ENCODE measurements at regions not wholly inside any gene's neighbourhood (a gene's known extent, or its start where the extent isn't known, plus 50 kb on each side); places are given as distances from the start of the nearest gene placed in this dataset.

- 95 to 98% (median 97%) methylated on average over 2 of the region's 2 CpGs for WGBS, 4 donors
- no peak overlapping the region for H3K27ac ChIP-seq
These were observed 363.1 kb downstream of the HINT1 start for GRCh38 chr5:130801963-130802362.

GRCh38 chr5:130799015-130799414, 366.0 kb downstream of the HINT1 start:
- Histone ChIP-seq H3K4me3 (no peak overlapping the region), H3K9me3 (replicated peaks in 1 of 3) (no peaks in the 10 kb centered on the region), H3K4me1 (replicated peaks in 1 of 2) (no peaks in the 10 kb centered on the region), H3K27ac (no peak overlapping the region), H3K36me3 (replicated peaks in 1 of 2) (no peaks in the 10 kb centered on the region), H3K27me3 (no peaks in the 10 kb centered on the region)
- TF ChIP-seq CTCF (IDR thresholded peaks at IDR 0.05) (no peak), POLR2A (IDR thresholded peaks at IDR 0.05) (no peak)
- DNase-seq: no peak
- intact Hi-C loops (cut with DNase I): no loop called here

More at GRCh38 chr5:130801963-130802362, 363.1 kb downstream of the HINT1 start:
- intact Hi-C loops (cut with DNase I): no loop called here
- Histone ChIP-seq H3K4me1 (replicated peaks in 1 of 2) (no peaks in the 10 kb centered on the region), H3K36me3 (replicated peaks in 1 of 2) (no peaks in the 10 kb centered on the region), H3K9me3 (replicated peaks in 1 of 3) (no peaks in the 10 kb centered on the region), H3K27me3 (no peaks in the 10 kb centered on the region), H3K4me3 (no peak overlapping the region)
- TF ChIP-seq CTCF (IDR thresholded peaks at IDR 0.05) (no peak), POLR2A (IDR thresholded peaks at IDR 0.05) (no peak)
- no peak for DNase-seq

GRCh38 chr5:130797303-130797702, 367.8 kb downstream of the HINT1 start:
- Histone ChIP-seq H3K4me3 (no peak overlapping the region), H3K27me3 (no peaks in the 10 kb centered on the region), H3K27ac (no peak overlapping the region), H3K4me1 (replicated peaks in 1 of 2) (no peaks in the 10 kb centered on the region), H3K9me3 (replicated peaks in 1 of 3) (no peaks in the 10 kb centered on the region), H3K36me3 (replicated peaks in 1 of 2) (no peaks in the 10 kb centered on the region)
- 61 to 78% (median 68%) methylated on average over 3 of the region's 3 CpGs for WGBS, 4 donors
- no peak for TF ChIP-seq POLR2A (IDR thresholded peaks at IDR 0.05)
- TF ChIP-seq CTCF (IDR thresholded peaks at IDR 0.05): no peak
- no peak for DNase-seq
- intact Hi-C loops (cut with DNase I): no loop called here

DNA sequence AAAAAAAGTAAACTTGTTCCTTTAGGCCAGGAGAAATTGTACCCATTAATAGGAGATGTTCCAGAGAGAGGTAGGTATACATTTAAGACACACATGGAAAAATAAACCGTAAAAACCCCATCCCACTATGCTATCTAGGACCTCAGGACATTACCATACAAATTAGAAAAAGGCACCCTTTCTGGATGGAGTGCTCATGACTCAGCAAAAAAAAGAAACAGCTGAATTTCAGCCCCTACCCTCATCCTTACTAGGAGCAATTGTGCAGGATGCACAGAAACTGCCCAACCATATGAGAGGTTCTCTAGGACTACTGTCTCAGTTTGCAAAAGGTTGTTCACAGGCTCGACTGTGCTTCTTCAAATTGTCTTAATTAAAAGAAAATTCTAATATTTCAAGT, 368.2 kb downstream of the HINT1 start:
- WGBS, 4 donors: 63 to 75% (median 74%) methylated on average over 2 of the region's 2 CpGs
- H3K4me1 ChIP-seq (replicated peaks in 1 of 2): no peaks in the 10 kb centered on the region
- TF ChIP-seq CTCF (IDR thresholded peaks at IDR 0.05): no peak
- TF ChIP-seq POLR2A (IDR thresholded peaks at IDR 0.05): no peak
- intact Hi-C loops (cut with DNase I): no loop called here
- no peak overlapping the region for H3K27ac ChIP-seq
- no peak overlapping the region for H3K4me3 ChIP-seq
- DNase-seq: no peak
- no peaks in the 10 kb centered on the region for H3K36me3 ChIP-seq (replicated peaks in 1 of 2)
- H3K27me3 ChIP-seq: no peaks in the 10 kb centered on the region
- H3K9me3 ChIP-seq (replicated peaks in 1 of 3): no peaks in the 10 kb centered on the region
